IPS-NIHi11 (cell line): ENCODE measurements at regions not wholly inside any gene's neighbourhood (a gene's known extent, or its start where the extent isn't known, plus 50 kb on each side); places are given as distances from the start of the nearest gene placed in this dataset.

ENCODE experiments used
- DNase-seq: peaks from one replicate; pipeline ENCODE4 v3.0.0; 2012; ENCODE audit warnings: mixed read lengths, low spot score

DNA sequence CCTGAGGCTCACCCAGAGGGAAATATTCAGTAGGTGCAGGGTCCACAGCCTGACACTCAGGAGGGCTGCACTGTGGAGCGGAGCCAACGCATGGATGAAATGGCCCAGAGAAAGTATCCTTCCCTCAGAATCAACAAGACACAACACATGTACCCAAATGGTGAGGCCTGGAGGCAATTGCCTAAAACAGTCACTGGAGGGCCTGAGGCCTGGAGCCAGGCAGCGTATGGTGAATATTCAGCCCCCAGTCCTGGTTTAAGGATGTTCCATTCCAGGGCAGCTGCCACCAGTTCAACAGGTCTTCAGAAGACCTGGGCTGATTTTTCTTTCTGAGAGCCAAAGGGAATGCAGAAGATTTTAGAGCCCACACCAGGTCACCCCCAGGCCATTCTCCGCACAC lies 264.8 kb downstream of the INSC start:
- no peak for DNase-seq

DNA sequence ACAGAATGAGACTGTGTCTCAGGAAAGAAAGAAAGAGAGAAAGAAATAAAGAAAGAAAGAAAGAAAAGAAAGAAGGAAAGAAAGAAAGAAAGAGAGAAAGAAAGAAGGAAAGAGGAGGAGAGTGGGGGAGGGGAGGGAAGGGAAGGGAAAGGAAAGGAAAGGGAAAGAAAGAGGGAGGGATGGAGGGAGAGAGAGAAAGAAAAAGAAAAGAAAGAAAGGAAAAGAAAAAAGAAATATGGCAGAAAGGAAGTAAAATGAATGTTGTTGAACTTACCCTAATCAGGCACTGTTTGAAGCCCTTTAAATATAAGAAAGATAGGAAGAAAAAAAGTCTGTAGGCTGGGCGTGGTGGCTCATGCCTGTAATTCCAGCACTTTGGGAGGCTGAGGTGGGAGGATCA lies 276.1 kb downstream of the INSC start:
- no peak for DNase-seq

DNA sequence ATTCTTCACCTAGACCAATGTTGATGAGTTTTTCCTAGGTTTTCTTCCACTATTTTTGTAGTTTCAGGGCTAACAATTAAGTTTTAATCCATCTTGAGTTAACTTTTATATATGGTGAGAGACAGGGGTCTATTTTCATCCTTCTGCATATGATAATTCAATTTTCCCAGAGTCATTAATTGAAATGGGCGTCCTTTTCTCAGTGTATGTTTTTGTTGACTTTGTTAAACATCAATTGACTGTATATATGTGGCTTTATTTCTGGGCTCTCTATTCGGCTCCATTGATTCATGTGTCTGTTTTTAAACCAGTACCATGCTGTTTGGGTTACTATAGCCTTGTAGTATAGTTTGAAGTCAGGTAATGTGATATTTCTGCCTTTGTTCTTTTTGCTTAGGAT lies 282.1 kb downstream of the INSC start:
- no peak for DNase-seq

DNA sequence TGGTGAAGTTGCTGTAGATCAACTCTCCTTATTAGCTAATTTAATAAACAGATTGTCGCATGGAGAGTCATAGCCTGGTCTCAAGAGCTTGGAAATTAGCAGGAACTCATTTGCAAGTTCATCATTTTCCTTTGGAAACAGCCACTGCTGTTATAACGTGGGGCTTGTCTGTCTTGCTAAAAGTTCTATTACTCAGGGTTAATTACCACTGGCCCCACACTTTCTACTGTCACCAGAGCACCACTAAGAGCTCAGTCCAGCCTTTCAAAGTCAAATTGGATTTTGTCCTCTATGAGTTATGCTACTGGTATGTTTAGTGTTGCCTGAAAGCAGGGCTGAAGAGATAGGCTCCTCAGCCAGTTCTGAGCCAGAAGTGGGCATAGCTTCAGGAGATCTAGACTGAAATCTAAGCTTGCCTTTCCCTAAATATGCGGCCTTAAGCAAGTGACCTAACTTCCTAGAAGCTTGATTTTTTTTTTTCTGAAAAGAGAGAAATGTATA lies 292.2 kb downstream of the INSC start:
- no peak for DNase-seq

DNA sequence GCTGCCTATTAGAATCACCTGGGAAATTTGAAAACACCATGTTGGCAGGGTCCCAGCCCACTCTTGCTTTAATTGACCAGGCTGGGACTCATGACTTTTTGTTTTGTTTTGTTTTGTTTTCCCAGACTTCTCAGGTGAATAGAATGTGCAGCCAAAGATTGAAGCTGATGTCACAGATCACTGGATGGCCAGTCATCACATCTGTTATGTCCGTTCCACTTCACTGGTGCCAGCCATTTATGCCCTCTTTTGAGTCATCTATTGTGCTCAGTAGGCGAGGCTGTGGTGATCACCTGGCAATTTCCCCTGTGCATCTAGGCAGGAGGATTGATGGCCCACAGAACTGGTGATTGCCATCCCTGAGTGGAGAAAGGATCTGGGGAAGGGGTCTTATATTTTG lies 297.3 kb downstream of the INSC start:
- DNase-seq: no peak

DNA sequence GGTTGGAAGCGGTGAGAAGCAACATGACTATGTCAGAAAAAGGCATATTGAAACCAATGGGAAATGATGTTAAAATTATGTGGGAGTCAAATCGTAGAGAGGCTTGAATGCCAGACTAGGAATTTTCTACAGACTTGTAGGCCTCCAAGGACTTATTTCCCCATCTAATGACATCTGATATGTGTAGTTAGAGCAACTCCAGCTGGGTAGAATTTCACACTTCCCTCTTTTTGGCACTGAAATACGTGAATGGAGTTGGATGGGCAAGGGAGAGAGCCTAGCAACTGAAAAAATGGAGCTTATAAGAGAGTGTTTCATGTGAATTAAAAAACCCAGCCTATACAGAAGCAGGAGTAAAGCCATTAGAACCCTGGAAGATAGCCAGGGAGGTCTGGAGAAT lies 304.2 kb downstream of the INSC start:
- no peak for DNase-seq

DNA sequence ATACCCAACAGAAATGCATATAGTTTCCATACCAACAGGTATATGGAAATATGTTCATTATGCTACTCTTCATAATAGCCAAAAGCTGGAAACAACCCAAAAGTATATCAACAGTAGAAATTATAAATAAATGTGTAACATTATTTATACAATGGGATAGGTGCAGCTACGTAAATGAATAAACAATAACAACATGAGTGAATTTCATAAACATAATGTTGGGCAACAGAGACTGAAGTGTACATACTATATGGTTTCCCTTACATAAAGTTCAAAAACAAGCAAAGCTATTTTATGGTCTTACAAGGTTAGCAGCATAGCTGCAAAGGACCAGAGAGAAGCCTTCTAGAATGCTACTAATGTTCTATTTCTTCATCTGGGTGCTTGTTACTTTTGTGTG lies 305.0 kb downstream of the INSC start:
- DNase-seq: no peak

DNA sequence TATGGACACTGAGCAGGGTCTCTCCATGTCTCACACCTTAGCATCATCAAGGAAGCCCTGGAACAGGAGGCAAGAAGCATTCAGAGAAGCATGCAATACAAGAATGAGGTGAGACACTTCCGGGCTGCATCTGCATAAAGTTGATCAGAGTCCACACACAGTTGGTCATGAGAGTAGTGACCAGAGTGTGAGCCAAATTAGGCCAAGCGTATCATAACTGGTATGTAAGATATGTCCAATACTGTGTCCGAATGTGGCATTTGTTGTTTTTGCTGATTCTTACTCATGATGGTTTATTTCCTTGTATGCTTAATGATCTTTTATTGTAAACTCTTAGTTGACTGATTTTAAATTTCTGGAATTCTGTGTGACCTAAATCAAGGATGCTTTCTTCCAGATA lies 315.7 kb downstream of the INSC start:
- no peak for DNase-seq

DNA sequence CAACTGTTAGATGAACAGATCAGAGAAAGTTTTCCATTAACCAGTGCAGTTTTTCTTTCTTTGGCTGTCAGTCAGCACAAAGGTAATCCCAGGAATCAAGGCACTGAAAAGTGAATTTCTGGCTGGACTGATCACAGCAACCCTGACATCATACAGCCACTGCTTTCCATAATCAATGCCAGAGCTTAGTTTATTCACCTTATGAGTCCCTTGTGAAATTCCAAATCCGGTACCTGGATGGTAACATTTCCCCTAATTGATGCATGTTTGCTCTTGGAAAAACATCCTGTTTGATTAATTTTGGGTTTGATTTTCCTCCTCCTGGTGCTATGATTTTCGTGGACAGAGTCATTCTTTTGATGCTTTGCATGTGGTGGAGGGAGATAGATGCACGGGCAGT lies 319.8 kb downstream of the INSC start:
- DNase-seq: no peak

DNA sequence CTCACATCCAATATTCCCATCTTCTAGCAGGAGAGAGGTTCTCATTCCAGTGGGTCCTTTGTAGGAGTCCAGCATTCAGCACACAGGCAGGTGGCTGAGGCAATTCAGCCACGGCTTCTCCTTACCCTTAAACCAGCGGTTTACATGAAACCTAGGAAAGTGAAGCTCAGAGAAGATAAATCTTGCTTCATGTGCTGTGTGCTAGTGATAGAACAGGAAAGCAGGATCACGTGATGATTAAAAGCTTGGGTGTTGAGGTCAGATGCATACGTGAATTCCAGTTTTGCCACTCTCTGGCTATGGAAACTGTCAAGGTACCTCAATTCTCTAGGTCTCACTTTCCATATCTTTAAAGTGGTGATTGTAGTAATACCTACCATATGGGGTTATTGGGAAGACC lies 331.6 kb downstream of the INSC start:
- DNase-seq: no peak

DNA sequence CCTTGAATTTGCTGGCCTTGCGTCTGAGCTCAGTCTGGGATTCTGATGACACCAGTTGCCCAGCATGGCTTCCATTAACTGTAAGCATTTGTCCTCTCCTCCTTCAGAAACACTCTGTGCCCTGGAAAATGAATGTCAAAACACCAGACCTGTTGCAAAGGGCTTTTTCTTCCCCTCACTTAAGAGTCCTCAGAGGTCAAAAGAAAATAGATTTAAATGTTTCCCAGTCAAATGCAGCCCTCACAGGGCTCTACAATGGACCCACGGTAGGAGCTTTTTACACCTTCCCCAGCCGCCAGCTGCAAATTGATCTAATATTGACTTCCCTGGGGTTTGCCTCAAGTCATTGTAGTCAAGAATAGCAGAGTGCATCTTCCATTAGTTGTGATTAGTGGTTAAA lies 332.2 kb downstream of the INSC start:
- DNase-seq: no peak

DNA sequence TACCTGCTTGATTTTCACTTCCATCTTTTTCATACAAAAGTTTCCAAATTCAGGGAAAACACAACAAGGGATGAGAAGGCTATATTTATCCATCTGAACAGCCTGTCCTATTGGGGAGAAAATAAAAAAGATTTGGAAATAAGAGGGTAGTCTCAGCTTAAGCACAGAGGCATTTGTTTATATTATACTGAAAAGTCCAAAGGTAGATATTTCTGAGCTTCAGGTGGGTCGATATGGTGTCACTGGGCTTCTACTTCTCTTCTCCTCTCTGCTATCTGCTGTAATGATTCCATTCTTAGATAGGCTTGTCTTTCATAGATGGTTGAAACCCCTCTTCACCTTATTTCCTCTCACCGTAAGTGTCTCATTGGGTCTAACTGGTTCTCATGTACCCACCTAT lies 337.0 kb downstream of the INSC start:
- no peak for DNase-seq

DNA sequence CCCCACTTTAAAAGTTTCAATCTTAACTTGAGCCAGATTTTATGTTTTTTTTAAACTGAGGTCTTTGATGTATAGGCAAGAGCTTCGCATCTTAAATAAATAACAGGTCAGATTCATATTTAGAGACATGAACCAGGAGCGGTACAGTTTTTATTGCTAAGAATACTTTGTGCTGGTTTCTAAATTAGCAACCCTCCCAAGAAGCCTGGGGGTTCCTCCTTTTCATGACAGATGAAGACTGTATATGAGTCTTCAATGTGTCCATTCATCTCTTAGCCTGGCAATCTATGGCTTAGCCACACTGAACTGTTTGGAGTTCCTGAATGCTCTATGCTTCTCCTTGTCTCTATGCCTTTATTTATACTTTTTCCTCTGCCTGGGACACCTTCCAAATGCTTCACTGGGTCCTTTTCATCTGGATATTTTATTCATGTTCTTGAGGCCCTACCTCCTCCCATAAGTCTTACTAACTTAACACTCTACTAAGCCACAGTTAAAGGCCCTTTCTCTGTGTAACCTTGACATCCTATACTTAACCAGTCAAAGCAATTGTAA lies 338.6 kb downstream of the INSC start:
- no peak for DNase-seq

DNA sequence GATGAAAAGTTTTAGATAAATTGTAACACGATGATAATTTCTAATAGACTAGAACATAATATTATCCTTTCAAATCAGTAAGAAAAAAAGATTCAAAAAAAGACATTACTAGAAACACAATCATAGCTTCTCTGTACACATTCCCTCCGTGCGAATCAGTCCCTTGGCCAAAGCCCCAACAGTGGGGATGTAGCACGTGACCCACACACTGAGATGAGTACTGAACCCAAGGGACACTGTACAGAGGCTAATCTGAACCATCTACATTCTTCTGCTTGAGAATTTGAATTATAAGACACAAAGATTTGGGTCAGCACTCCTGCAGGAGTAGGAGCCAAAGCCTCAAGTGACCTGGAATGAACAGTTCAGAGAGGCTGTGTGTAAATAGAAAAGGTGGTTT lies 353.7 kb downstream of the INSC start:
- no peak for DNase-seq

DNA sequence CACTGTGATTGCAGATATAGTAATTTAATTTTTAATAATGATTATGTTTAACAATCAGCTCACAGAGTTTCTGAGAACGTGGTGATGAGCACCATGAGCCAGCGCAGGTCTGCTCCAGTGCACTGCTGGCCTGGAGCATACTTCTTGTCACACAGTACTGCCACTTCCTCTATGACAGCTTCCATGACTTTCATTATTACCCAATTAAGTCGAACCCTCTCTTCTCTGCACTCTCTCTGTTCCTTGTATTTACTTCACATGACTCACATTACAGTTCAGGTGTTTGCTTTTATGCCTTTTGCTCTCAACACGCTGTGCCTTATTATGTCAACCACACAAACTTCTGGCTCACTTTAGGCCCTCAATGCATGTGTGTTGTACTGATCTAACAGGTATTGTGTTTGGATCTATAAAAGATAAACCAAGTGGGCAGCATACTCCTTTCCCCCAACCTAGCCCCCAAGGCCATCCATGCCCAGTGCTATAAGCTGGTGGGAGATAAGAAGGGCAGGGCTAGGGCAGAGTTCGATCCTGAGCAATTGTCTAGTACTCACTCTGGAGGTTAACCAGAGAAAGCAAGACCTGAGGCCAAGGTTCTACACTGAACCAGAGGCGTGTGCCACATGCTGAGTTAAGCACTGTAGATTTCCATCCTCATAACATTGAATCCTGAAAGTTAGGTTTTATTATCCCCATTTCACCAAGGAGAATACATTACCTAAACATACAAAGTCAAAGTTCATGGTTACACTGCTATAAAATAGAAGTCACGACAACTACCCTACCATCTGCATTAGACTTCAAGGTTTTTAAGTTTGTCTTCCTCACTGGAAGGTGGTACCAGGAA lies 356.5 kb downstream of the INSC start:
- DNase-seq: no peak

DNA sequence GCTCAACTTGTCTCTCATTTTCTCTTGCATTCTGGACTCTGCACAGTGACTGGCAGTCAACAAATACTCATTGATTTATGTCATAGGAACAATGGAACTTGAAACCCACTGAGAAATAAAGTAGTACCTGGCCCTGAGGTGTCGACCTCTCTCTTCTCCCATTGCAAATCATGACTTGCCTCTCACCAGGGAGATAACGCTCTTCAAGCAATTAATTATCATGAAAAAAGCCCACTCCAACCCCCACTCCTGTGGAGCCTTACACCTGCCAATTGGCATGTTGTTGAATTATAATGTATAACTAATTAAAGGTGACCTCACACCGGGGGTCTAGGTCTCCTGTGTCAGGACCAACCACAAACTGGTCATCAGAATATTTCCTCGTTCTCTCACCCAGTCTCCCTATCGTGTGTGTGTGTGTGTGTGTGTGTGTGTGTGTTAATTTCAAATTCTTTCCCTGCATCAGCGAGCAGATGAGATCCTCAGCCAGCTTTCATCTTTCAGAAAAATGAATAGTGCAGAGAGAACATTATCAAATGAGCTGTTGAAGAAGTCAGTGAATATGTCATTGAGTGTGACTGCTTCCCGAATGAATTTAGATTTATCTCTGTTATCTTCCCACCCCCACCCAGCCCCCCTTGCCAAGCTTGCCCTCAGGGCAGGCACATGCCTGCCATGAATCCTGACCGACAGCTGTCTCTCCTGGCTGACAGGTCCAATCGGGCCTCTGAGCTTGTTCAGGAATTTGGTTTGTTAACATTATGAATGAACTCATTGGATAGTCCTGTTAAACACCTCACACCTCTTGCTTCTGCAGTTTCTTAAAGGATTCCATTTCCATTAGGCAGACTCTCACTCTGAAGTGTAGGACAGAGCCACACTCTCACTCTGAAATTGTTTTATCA lies 357.4 kb downstream of the INSC start:
- peak; percentile 27 for DNase-seq

DNA sequence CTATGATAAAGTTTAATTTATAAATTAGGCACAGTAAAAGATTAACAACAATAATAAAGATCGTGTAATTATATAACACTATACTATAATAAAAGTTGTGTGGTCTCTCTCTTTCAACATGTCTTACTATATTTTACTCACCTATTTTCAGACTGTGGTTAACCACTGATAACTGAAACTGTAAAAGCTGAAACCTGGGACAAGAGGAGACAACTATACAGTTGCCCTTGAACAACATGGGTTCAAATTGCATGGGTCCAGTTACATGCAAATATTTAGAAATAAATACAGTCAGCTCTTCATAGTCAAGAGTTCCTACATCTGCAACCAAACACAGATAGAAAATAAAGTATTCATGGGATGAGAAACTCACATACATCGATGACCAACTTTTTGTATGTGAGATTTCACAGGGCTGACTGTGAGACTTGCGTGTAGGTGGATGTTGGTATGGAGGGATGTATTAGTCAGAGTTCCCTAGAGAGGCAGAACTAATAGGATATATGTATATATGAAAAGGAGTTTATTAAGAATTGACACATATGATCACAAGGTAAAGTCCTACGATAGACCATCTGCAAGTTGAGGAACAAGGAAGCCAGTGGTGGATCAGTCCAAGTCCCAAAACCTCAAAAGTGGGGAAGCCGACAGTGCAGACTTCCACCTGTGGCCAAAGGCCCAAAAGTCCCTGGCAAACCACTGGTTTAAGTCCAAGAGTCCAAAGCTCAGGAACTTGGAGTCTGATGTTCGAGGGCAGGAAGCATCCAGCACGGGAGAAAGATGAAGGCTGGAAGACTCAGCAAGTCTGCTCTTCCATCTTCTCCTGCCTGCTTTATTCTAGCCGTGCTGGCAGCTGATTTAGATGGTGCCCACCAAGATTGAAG lies 359.5 kb downstream of the INSC start:
- no peak for DNase-seq

DNA sequence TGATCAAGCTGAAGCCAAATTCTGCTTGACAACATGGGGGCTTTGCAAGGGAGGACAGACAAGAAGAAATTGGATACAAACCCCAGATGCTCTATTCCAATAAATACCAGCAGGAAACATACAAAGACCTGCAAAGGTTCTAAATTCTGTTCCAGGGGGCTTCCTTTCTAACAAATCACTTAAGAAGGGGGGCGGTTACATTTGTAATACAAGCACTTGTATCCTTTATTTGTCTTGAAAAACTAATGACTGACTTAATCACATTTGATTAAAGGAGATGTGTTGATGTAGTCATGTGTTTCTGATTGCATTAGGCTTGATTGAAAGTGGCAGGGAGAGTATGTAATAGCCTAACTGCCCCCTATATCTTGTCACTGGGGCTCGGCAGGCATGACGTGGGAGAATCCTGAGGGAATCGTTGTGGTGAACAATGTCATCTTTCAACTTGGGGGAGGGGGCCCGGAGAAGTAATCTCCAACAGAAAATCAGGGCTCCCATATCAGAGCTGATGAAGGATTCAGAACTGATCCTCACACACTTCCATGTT lies 361.7 kb downstream of the INSC start:
- no peak for DNase-seq

DNA sequence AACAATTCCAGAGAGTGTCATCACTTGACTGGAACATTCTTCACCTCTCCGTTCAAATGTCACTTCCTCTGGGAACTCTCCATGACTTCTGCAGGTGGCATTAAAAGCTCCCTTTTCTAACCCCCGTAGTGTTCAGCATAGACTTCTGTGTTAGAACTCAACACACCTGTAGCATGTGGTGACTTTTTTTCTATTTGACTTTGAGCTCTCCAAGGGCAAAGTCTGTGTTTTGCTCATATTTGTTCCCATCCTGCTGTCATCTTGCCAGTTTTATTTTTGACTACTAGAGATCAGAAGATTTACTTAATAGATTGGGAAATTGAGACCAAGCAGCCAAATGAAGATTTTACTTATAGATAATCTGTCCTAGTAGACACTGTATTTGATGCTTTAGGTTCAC lies 367.1 kb downstream of the INSC start:
- DNase-seq: no peak

DNA sequence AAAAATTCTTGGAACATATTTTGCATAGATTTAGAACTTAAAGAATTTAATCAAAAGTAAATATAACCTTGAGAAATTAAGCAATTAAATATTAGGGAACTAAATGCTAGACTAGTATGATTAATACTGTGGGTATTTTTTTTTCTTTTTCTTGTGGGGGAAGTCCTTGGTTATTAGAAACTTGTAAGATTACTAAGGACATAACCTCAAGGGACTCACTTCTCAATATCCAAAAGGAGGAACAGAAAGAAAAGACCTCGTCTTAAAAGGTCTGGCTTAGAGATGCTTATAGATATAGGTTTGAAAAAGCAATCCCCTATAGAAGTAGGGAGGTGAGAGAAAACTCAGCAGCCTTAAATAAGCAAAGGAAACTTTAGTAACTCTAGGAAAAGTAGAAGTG lies 368.5 kb downstream of the INSC start:
- no peak for DNase-seq

DNA sequence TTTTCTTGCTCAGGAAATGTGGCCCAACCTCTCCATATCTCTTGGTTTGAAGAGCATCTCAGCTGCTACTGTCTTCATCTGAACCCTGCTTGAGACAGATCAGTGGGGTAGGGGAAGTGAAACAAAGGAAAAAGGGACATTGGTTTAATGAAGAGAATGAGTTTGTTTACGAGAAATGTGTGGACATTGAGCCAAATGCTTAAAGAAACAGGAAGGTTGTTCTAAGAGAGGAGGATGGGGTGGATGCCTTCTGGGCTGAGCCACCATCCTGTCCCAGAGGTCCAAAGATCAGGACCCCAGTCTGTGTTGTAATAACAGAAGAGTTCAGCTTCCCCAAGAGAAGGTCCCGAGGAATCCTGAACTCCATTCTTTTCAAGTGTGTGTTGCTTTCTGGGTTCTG lies 369.7 kb downstream of the INSC start:
- no peak for DNase-seq

DNA sequence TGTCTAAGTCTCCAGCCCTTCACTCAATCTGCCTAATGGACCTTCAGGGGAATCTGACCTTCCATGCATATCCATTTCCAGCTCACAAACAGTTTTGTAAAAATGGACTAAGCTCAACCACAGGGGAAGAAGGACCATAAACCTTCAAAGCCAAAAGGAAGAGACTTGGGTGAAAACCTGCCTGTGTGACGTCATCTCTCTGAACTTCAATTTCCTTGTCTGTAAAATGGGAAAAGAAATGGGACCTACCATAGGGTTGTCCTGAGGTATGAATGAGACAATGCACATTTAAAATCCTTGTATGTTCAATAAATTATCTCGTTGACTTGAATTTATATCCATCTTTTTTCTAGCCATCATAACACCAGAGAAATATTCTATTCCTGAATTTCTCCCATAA lies 370.7 kb downstream of the INSC start:
- no peak for DNase-seq
